ENCODE measurements at regions not wholly inside any gene's neighbourhood (a gene's known extent, or its start where the extent isn't known, plus 50 kb on each side); places are given as distances from the start of the nearest gene placed in this dataset.

- DNase-seq, result no peak
Observed at GRCh38 chr10:29850371-29850770, 209.0 kb downstream of the JCAD start.

GRCh38 chr10:29849886-29850285 lies 209.5 kb downstream of the JCAD start:
- no peak for DNase-seq

- DNase-seq, result no peak
Observed at GRCh38 chr10:29849126-29849833, 210.1 kb downstream of the JCAD start.

- DNase-seq, result no peak
Observed at GRCh38 chr10:29846881-29847280, 212.1 kb upstream of the SVIL start.

GRCh38 chr10:29845166-29845565 lies 210.4 kb upstream of the SVIL start:
- no peak for DNase-seq

- no peak for DNase-seq
Observed at GRCh38 chr10:29843143-29843542, 208.4 kb upstream of the SVIL start.

GRCh38 chr10:29841724-29842649 lies 207.2 kb upstream of the SVIL start:
- no peak for DNase-seq

GRCh38 chr10:29840516-29841276 lies 205.9 kb upstream of the SVIL start:
- no peak for DNase-seq

GRCh38 chr10:29839826-29840515 lies 205.2 kb upstream of the SVIL start:
- DNase-seq, result no peak

- no peak for DNase-seq
Observed at GRCh38 chr10:29838539-29838938, 203.8 kb upstream of the SVIL start.

GRCh38 chr10:29837586-29837985 lies 202.8 kb upstream of the SVIL start:
- DNase-seq, result no peak

- no peak for DNase-seq
Observed at GRCh38 chr10:29836396-29836795, 201.6 kb upstream of the SVIL start.

- no peak for DNase-seq
Observed at GRCh38 chr10:29835055-29835454, 200.3 kb upstream of the SVIL start.

- no peak for DNase-seq
Observed at GRCh38 chr10:29830531-29831512, 196.1 kb upstream of the SVIL start.

- DNase-seq, result no peak
Observed at GRCh38 chr10:29829776-29830175, 195.0 kb upstream of the SVIL start.

GRCh38 chr10:29828956-29829355 lies 194.2 kb upstream of the SVIL start:
- no peak for DNase-seq

GRCh38 chr10:29828440-29828894 lies 193.7 kb upstream of the SVIL start:
- DNase-seq, result no peak

GRCh38 chr10:29827512-29827911 lies 192.7 kb upstream of the SVIL start:
- DNase-seq, result no peak

- no peak for DNase-seq
Observed at GRCh38 chr10:29826801-29827450, 192.2 kb upstream of the SVIL start.

GRCh38 chr10:29826221-29826620 lies 191.4 kb upstream of the SVIL start:
- no peak for DNase-seq

GRCh38 chr10:29823553-29824080 lies 188.8 kb upstream of the SVIL start:
- no peak for DNase-seq

Measured in NCI-H446 treated with DMSO at 0.1 percent for 48 hours (cell line).